ENCODE measurements at regions not wholly inside any gene's neighbourhood (a gene's known extent, or its start where the extent isn't known, plus 50 kb on each side); places are given as distances from the start of the nearest gene placed in this dataset.

- DNase-seq (no peak), ATAC-seq (no peak)
- intact Hi-C loops (cut with DNase I, micrococcal nuclease): loop anchor here in 1 of 2 experiments (5.0 kb wide), 1 partner anchor 104 kb away; no protein-coding TSS in a partner anchor
- Mint-ChIP-seq H3K4me1 (peaks cover 13% of the 10 kb centered on the region), H3K9me3 (ENCODE audit: low read depth) (peaks cover 3% of the 10 kb centered on the region), H3K27me3 (peaks cover 4% of the 10 kb centered on the region), H3K4me3 (no peak overlapping the region), H3K36me3 (ENCODE audit: low read depth) (no peaks in the 10 kb centered on the region), H3K27ac (no peak overlapping the region)
- ChIA-PET CTCF (interaction anchor here (0.7 kb wide), 1 partner anchor 103 kb away, joined by 3 read pairs; no protein-coding TSS in a partner anchor), POLR2A (no interaction called here)
Measured at GRCh38 chr12:24603371-24603770, 345.5 kb downstream of the BCAT1 start.

- CTCF ChIA-PET: interaction anchor here (0.7 kb wide), 1 partner anchor 238 kb away, joined by 3 read pairs; no protein-coding TSS in a partner anchor
- peaks cover 13% of the 10 kb centered on the region for H3K4me1 Mint-ChIP-seq
- peaks cover 4% of the 10 kb centered on the region for H3K27me3 Mint-ChIP-seq
- ATAC-seq (peak; percentile 78), DNase-seq (peak; percentile 18)
- no peak overlapping the region for H3K4me3 Mint-ChIP-seq
- peaks cover 3% of the 10 kb centered on the region for H3K9me3 Mint-ChIP-seq (ENCODE audit: low read depth)
- intact Hi-C loops (cut with DNase I, micrococcal nuclease): loop anchor here (1.0 to 5.0 kb wide), 7 partner anchors 106 to 238 kb away; no protein-coding TSS in a partner anchor
- POLR2A ChIA-PET: no interaction called here
- no peaks in the 10 kb centered on the region for H3K36me3 Mint-ChIP-seq (ENCODE audit: low read depth)
- H3K27ac Mint-ChIP-seq: no peak overlapping the region
Measured at GRCh38 chr12:24600996-24601395, 347.9 kb downstream of the BCAT1 start.

- no peak overlapping the region for H3K27ac Mint-ChIP-seq
Measured at GRCh38 chr12:24600551-24600950, 348.4 kb downstream of the BCAT1 start.

GRCh38 chr12:24599736-24600135 is 349.2 kb downstream of the BCAT1 start:
- Mint-ChIP-seq H3K27me3 (peaks cover 6% of the 10 kb centered on the region), H3K36me3 (ENCODE audit: low read depth) (no peaks in the 10 kb centered on the region), H3K4me3 (no peak overlapping the region), H3K27ac (no peak overlapping the region), H3K9me3 (ENCODE audit: low read depth) (no peaks in the 10 kb centered on the region), H3K4me1 (peaks cover 13% of the 10 kb centered on the region)
- ChIA-PET POLR2A (interaction anchor here (1.2 kb wide), 1 partner anchor 151 kb away, joined by 3 read pairs; no protein-coding TSS in a partner anchor), CTCF (no interaction called here)
- no peak for ATAC-seq
- intact Hi-C loops (cut with DNase I, micrococcal nuclease): loop anchor here (1.0 to 5.0 kb wide), 6 partner anchors 108 to 223 kb away; no protein-coding TSS in a partner anchor
- DNase-seq: no peak

More at GRCh38 chr12:24600551-24600950, 348.4 kb downstream of the BCAT1 start:
- H3K27me3 Mint-ChIP-seq: peaks cover 4% of the 10 kb centered on the region
- intact Hi-C loops (cut with DNase I, micrococcal nuclease): loop anchor here (1.0 to 5.0 kb wide), 6 partner anchors 107 to 222 kb away; no protein-coding TSS in a partner anchor
- H3K9me3 Mint-ChIP-seq (ENCODE audit: low read depth): peaks cover 3% of the 10 kb centered on the region
- H3K36me3 Mint-ChIP-seq (ENCODE audit: low read depth): no peaks in the 10 kb centered on the region
- ATAC-seq: peak; percentile 75
- ChIA-PET CTCF (no interaction called here), POLR2A (no interaction called here)
- H3K4me3 Mint-ChIP-seq: no peak overlapping the region
- no peak for DNase-seq
- peaks cover 13% of the 10 kb centered on the region for H3K4me1 Mint-ChIP-seq

- ATAC-seq (no peak), DNase-seq (no peak)
- Mint-ChIP-seq H3K9me3 (ENCODE audit: low read depth) (no peaks in the 10 kb centered on the region), H3K27ac (no peak overlapping the region), H3K36me3 (ENCODE audit: low read depth) (no peaks in the 10 kb centered on the region), H3K4me1 (peaks cover 13% of the 10 kb centered on the region), H3K27me3 (peaks cover 8% of the 10 kb centered on the region), H3K4me3 (no peak overlapping the region)
- intact Hi-C loops (cut with DNase I, micrococcal nuclease): no loop called here
- ChIA-PET CTCF (no interaction called here), POLR2A (no interaction called here)
Measured at GRCh38 chr12:24597580-24597979, 351.3 kb downstream of the BCAT1 start.

- peaks cover 13% of the 10 kb centered on the region for H3K4me1 Mint-ChIP-seq
- no peak overlapping the region for H3K27ac Mint-ChIP-seq
- intact Hi-C loops (cut with DNase I, micrococcal nuclease): no loop called here
- no peak for ATAC-seq
- H3K36me3 Mint-ChIP-seq (ENCODE audit: low read depth): no peaks in the 10 kb centered on the region
- H3K9me3 Mint-ChIP-seq (ENCODE audit: low read depth): no peaks in the 10 kb centered on the region
- no peak overlapping the region for H3K4me3 Mint-ChIP-seq
- H3K27me3 Mint-ChIP-seq: peaks cover 8% of the 10 kb centered on the region
- no peak for DNase-seq
- ChIA-PET CTCF (no interaction called here), POLR2A (no interaction called here)
Measured at GRCh38 chr12:24596768-24597388, 352.0 kb downstream of the BCAT1 start.

- CTCF ChIA-PET: interaction anchor here (0.7 kb wide), 1 partner anchor 726 kb away, joined by 3 read pairs; no protein-coding TSS in a partner anchor
- Mint-ChIP-seq H3K27me3 (peaks cover 8% of the 10 kb centered on the region), H3K36me3 (ENCODE audit: low read depth) (no peaks in the 10 kb centered on the region), H3K27ac (no peak overlapping the region), H3K4me1 (peaks cover 10% of the 10 kb centered on the region), H3K9me3 (ENCODE audit: low read depth) (no peaks in the 10 kb centered on the region), H3K4me3 (no peak overlapping the region)
- POLR2A ChIA-PET: no interaction called here
- intact Hi-C loops (cut with DNase I, micrococcal nuclease): no loop called here
- ATAC-seq (peak; percentile 19), DNase-seq (peak; percentile 16)
Measured at GRCh38 chr12:24595652-24596235, 353.2 kb downstream of the BCAT1 start.

GRCh38 chr12:24591715-24592440 is 357.0 kb downstream of the BCAT1 start:
- Mint-ChIP-seq H3K4me3 (no peak overlapping the region), H3K36me3 (ENCODE audit: low read depth) (no peaks in the 10 kb centered on the region), H3K9me3 (ENCODE audit: low read depth) (no peaks in the 10 kb centered on the region), H3K27me3 (peaks cover 5% of the 10 kb centered on the region), H3K4me1 (no peaks in the 10 kb centered on the region), H3K27ac (no peak overlapping the region)
- ATAC-seq (no peak), DNase-seq (no peak)
- CTCF ChIA-PET: interaction anchor here (0.7 kb wide), 1 partner anchor 517 kb away, joined by 3 read pairs; no protein-coding TSS in a partner anchor
- POLR2A ChIA-PET: no interaction called here
- intact Hi-C loops (cut with DNase I, micrococcal nuclease): no loop called here

GRCh38 chr12:24591079-24591626 is 357.7 kb downstream of the BCAT1 start:
- H3K36me3 Mint-ChIP-seq (ENCODE audit: low read depth): no peaks in the 10 kb centered on the region
- no peaks in the 10 kb centered on the region for H3K9me3 Mint-ChIP-seq (ENCODE audit: low read depth)
- no peak overlapping the region for H3K27ac Mint-ChIP-seq
- no peak for DNase-seq
- H3K4me1 Mint-ChIP-seq: no peaks in the 10 kb centered on the region
- POLR2A ChIA-PET: no interaction called here
- CTCF ChIA-PET: interaction anchor here (0.7 kb wide), 1 partner anchor 516 kb away, joined by 3 read pairs; no protein-coding TSS in a partner anchor
- H3K4me3 Mint-ChIP-seq: no peak overlapping the region
- ATAC-seq: no peak
- intact Hi-C loops (cut with DNase I, micrococcal nuclease): no loop called here
- peaks cover 5% of the 10 kb centered on the region for H3K27me3 Mint-ChIP-seq

GRCh38 chr12:24586293-24586692 is 362.6 kb downstream of the BCAT1 start:
- Mint-ChIP-seq H3K4me1 (no peaks in the 10 kb centered on the region), H3K27ac (no peak overlapping the region), H3K9me3 (ENCODE audit: low read depth) (no peaks in the 10 kb centered on the region), H3K36me3 (ENCODE audit: low read depth) (no peaks in the 10 kb centered on the region), H3K4me3 (no peak overlapping the region), H3K27me3 (no peaks in the 10 kb centered on the region)
- DNase-seq (no peak), ATAC-seq (no peak)
- POLR2A ChIA-PET: no interaction called here
- intact Hi-C loops (cut with DNase I, micrococcal nuclease): no loop called here
- CTCF ChIA-PET: no interaction called here

- peaks cover 3% of the 10 kb centered on the region for H3K9me3 Mint-ChIP-seq (ENCODE audit: low read depth)
- DNase-seq: no peak
- ATAC-seq: no peak
Measured at GRCh38 chr12:24584032-24584675, 364.7 kb downstream of the BCAT1 start.

More at GRCh38 chr12:24584032-24584675, 364.7 kb downstream of the BCAT1 start:
- Mint-ChIP-seq H3K36me3 (ENCODE audit: low read depth) (no peaks in the 10 kb centered on the region), H3K27me3 (no peaks in the 10 kb centered on the region), H3K4me1 (no peaks in the 10 kb centered on the region), H3K4me3 (no peak overlapping the region), H3K27ac (no peak overlapping the region)
- CTCF ChIA-PET: no interaction called here
- intact Hi-C loops (cut with DNase I, micrococcal nuclease): no loop called here
- POLR2A ChIA-PET: no interaction called here
